ENCODE measurements at regions not wholly inside any gene's neighbourhood (a gene's known extent, or its start where the extent isn't known, plus 50 kb on each side); places are given as distances from the start of the nearest gene placed in this dataset.

- CTCF ChIA-PET: interaction anchor here (0.5 kb wide), 1 partner anchor 1040 kb away, joined by 6 read pairs; no protein-coding TSS in a partner anchor
- TF ChIP-seq CTCF (conservative IDR thresholded peaks at IDR 0.05; ENCODE audit: low read depth, low read length): no peak
- H3K9me3 ChIP-seq (ENCODE audit: low read depth, low read length, poor library complexity, severe bottlenecking): no peaks in the 10 kb centered on the region
- no TSS peak for BruUV-seq (replicated peaks)
- H3K36me3 ChIP-seq (ENCODE audit: insufficient read depth, low read length, poor library complexity, severe bottlenecking): no peaks in the 10 kb centered on the region
- no peaks in the 10 kb centered on the region for H3K27me3 ChIP-seq (replicated peaks; ENCODE audit: insufficient read depth, low read depth, low read length, poor library complexity)
- no peak overlapping the region for H3K27ac ChIP-seq (ENCODE audit: low read depth, low read length, poor library complexity, severe bottlenecking)
- H3K4me1 ChIP-seq (ENCODE audit: insufficient read depth, low read length, poor library complexity, severe bottlenecking): no peaks in the 10 kb centered on the region
- intact Hi-C loops (cut with micrococcal nuclease; ENCODE audit: unreplicated experiment): loop anchor here (10.0 kb wide), 1 partner anchor 1038 kb away; no protein-coding TSS in a partner anchor
- H3K4me3 ChIP-seq (ENCODE audit: low read depth, low read length, poor library complexity, severe bottlenecking): no peak overlapping the region
- POLR2A ChIA-PET (ENCODE audit: low non-redundant PET): no interaction called here
- no peak for DNase-seq (ENCODE audit: low spot score)
These were observed 52.6 kb upstream of the GLI2 start for GRCh38 chr2:120683081-120683480.

- TF ChIP-seq EZH2 (IDR thresholded peaks at IDR 0.05; ENCODE audit: borderline replicate concordance, low read depth, low read length, poor library complexity, severe bottlenecking): no peak
- TF ChIP-seq CTCF (conservative IDR thresholded peaks at IDR 0.05; ENCODE audit: low read depth, low read length): no peak
- H3K4me3 ChIP-seq (ENCODE audit: low read depth, low read length, poor library complexity, severe bottlenecking): no peak overlapping the region
- no peaks in the 10 kb centered on the region for H3K36me3 ChIP-seq (ENCODE audit: insufficient read depth, low read length, poor library complexity, severe bottlenecking)
- H3K27ac ChIP-seq (ENCODE audit: low read depth, low read length, poor library complexity, severe bottlenecking): no peak overlapping the region
- H3K9me3 ChIP-seq (ENCODE audit: low read depth, low read length, poor library complexity, severe bottlenecking): no peaks in the 10 kb centered on the region
- no peak for DNase-seq (ENCODE audit: low spot score)
- POLR2A ChIA-PET (ENCODE audit: low non-redundant PET): no interaction called here
- no peaks in the 10 kb centered on the region for H3K27me3 ChIP-seq (replicated peaks; ENCODE audit: insufficient read depth, low read depth, low read length, poor library complexity)
- H3K4me1 ChIP-seq (ENCODE audit: insufficient read depth, low read length, poor library complexity, severe bottlenecking): no peaks in the 10 kb centered on the region
- intact Hi-C loops (cut with micrococcal nuclease; ENCODE audit: unreplicated experiment): loop anchor here (10.0 kb wide), 1 partner anchor 1039 kb away; no protein-coding TSS in a partner anchor
- CTCF ChIA-PET: interaction anchor here (0.5 kb wide), 1 partner anchor 1041 kb away, joined by 6 read pairs; no protein-coding TSS in a partner anchor
- no TSS peak for BruUV-seq (replicated peaks)
These were observed 52.0 kb upstream of the GLI2 start for GRCh38 chr2:120683701-120684100.

- Histone ChIP-seq H3K9me3 (ENCODE audit: low read depth, low read length, poor library complexity, severe bottlenecking) (no peaks in the 10 kb centered on the region), H3K27ac (ENCODE audit: low read depth, low read length, poor library complexity, severe bottlenecking) (no peak overlapping the region), H3K36me3 (ENCODE audit: insufficient read depth, low read length, poor library complexity, severe bottlenecking) (no peaks in the 10 kb centered on the region), H3K4me1 (ENCODE audit: insufficient read depth, low read length, poor library complexity, severe bottlenecking) (no peaks in the 10 kb centered on the region), H3K4me3 (ENCODE audit: low read depth, low read length, poor library complexity, severe bottlenecking) (no peak overlapping the region), H3K27me3 (replicated peaks; ENCODE audit: insufficient read depth, low read depth, low read length, poor library complexity) (no peaks in the 10 kb centered on the region)
- no peak for DNase-seq (ENCODE audit: low spot score)
- ChIA-PET POLR2A (ENCODE audit: low non-redundant PET) (interaction anchor here (0.7 kb wide), 2 partner anchors 378 to 1687 kb away, joined by 19 to 25 read pairs; no protein-coding TSS in a partner anchor), CTCF (no interaction called here)
- TF ChIP-seq EZH2 (IDR thresholded peaks at IDR 0.05; ENCODE audit: borderline replicate concordance, low read depth, low read length, poor library complexity, severe bottlenecking) (no peak), CTCF (conservative IDR thresholded peaks at IDR 0.05; ENCODE audit: low read depth, low read length) (no peak)
- BruUV-seq (replicated peaks): no TSS peak
- intact Hi-C loops (cut with micrococcal nuclease; ENCODE audit: unreplicated experiment): loop anchor here (10.0 kb wide), 1 partner anchor 1040 kb away; no protein-coding TSS in a partner anchor
These were observed 51.2 kb upstream of the GLI2 start for GRCh38 chr2:120684289-120685065.
